GM13977 (cell line): ENCODE measurements at regions not wholly inside any gene's neighbourhood (a gene's known extent, or its start where the extent isn't known, plus 50 kb on each side); places are given as distances from the start of the nearest gene placed in this dataset.

Experiments used
- DNase-seq: peaks from one replicate; pipeline ENCODE4 v3.0.0; 2012; ENCODE audit warnings: low spot score
- CTCF ChIP-seq: IDR thresholded peaks from 2 replicates; pipeline ENCODE4 v1.5.1; 2012; ENCODE audit warnings: mild to moderate bottlenecking, control low read depth; ENCODE audit not compliant: insufficient read depth; ENCODE audit errors: extremely low read depth, missing control alignments
- in situ Hi-C: fragments of 300-500 bp; cut with MboI; formaldehyde crosslinking; loops from one replicate; pipeline ENCODE4 v1.12.0; 2022; ENCODE audit warnings: low sequenced_read_pairs, low pct_unique_long_range_greater_than_20kb, mixed read lengths, inconsistent platforms; ENCODE audit not compliant: unreplicated experiment

- DNase-seq = no peak
- in situ Hi-C loops = no loop called here
- TF ChIP-seq CTCF = no peak
Measured at GRCh38 chr12:124148481-124149273, 146.2 kb upstream of the RFLNA start.

- DNase-seq = no peak
- TF ChIP-seq CTCF = no peak
- in situ Hi-C loops = no loop called here
Measured at GRCh38 chr12:124149287-124149686, 145.6 kb upstream of the RFLNA start.

- no peak for TF ChIP-seq CTCF
- in situ Hi-C loops = no loop called here
- DNase-seq = no peak
Measured at GRCh38 chr12:124150168-124150567, 144.7 kb upstream of the RFLNA start.

GRCh38 chr12:124151583-124151982, 143.3 kb upstream of the RFLNA start:
- DNase-seq = no peak

GRCh38 chr12:124152731-124153130, 142.2 kb upstream of the RFLNA start:
- in situ Hi-C loops = no loop called here
- no peak for DNase-seq
- TF ChIP-seq CTCF = no peak

More at GRCh38 chr12:124151583-124151982, 143.3 kb upstream of the RFLNA start:
- in situ Hi-C loops = no loop called here
- TF ChIP-seq CTCF = no peak

- in situ Hi-C loops = no loop called here
- no peak for TF ChIP-seq CTCF
- no peak for DNase-seq
Measured at GRCh38 chr12:124153392-124153791, 141.5 kb upstream of the RFLNA start.

GRCh38 chr12:124157406-124157805, 137.5 kb upstream of the RFLNA start:
- in situ Hi-C loops = no loop called here
- no peak for DNase-seq
- TF ChIP-seq CTCF = no peak
